ENCODE measurements at regions not wholly inside any gene's neighbourhood (a gene's known extent, or its start where the extent isn't known, plus 50 kb on each side); places are given as distances from the start of the nearest gene placed in this dataset.

DNA sequence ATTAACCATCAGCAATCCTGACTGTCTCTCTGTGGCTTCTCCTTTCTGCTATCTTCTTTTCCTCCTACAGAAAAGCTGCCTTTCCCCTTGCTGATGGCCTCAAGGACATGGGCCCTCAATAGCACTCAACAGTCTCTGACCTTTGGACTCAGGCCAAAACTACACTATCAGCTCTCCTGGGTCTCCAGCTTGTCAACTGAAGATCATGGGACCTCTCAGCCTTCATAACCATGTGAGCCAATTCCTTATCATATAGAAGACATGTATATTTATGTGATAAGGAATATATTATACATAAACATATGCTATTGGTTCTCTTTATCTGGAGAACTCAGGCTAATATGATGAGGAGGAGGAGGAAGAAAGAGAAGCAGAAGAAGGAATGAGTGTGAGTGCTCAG, 91.8 kb upstream of the GJB5 start (continued):
- TF ChIP-seq ZNF79 (CRISPR knock-in tag; IDR thresholded peaks at IDR 0.05; ENCODE audit: low read depth), result peak; percentile 35; the same call in 1 of the 2 replicates
- peak; percentile 34; the same call in 1 of the 2 replicates for TF ChIP-seq FOXM1 (IDR thresholded peaks at IDR 0.05; ENCODE audit: low read depth)
- no peak for TF ChIP-seq FOXM1 (CRISPR knock-in tag; IDR thresholded peaks at IDR 0.05; ENCODE audit: low read depth)
- no peak for TF ChIP-seq NFE2L1 (tag; IDR thresholded peaks at IDR 0.05; ENCODE audit: borderline replicate concordance, low read depth)
- TF ChIP-seq ZFP1 (CRISPR knock-in tag; IDR thresholded peaks at IDR 0.05), result no peak
- TF ChIP-seq KLF16 (IDR thresholded peaks at IDR 0.05), result peak; percentile 64; the same call in 1 of the 2 replicates
- peak; percentile 77 for TF ChIP-seq CBFA2T2 (conservative IDR thresholded peaks at IDR 0.05)
- TF ChIP-seq PML (IDR thresholded peaks at IDR 0.05; ENCODE audit: low read length), result peak; percentile 38; the same call in 1 of the 2 replicates
- 0 out of 4 replicates have a peak, but pooled peaks of 1 of the 2 experiments have one; percentile 8 for TF ChIP-seq RCOR1 (IDR thresholded peaks at IDR 0.05; ENCODE audit: borderline replicate concordance in 1 of 2, low read depth in 2 of 2, low read length in 2 of 2)
- no peak for TF ChIP-seq POLR3G (IDR thresholded peaks at IDR 0.05; ENCODE audit: extremely low read depth, insufficient read length, insufficient replicate concordance)
- TF ChIP-seq, protein P1, sequence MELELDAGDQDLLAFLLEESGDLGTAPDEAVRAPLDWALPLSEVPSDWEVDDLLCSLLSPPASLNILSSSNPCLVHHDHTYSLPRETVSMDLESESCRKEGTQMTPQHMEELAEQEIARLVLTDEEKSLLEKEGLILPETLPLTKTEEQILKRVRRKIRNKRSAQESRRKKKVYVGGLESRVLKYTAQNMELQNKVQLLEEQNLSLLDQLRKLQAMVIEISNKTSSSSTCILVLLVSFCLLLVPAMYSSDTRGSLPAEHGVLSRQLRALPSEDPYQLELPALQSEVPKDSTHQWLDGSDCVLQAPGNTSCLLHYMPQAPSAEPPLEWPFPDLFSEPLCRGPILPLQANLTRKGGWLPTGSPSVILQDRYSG (tag; conservative IDR thresholded peaks at IDR 0.05; ENCODE audit: low read depth), result no peak
- TF ChIP-seq, protein P2, sequence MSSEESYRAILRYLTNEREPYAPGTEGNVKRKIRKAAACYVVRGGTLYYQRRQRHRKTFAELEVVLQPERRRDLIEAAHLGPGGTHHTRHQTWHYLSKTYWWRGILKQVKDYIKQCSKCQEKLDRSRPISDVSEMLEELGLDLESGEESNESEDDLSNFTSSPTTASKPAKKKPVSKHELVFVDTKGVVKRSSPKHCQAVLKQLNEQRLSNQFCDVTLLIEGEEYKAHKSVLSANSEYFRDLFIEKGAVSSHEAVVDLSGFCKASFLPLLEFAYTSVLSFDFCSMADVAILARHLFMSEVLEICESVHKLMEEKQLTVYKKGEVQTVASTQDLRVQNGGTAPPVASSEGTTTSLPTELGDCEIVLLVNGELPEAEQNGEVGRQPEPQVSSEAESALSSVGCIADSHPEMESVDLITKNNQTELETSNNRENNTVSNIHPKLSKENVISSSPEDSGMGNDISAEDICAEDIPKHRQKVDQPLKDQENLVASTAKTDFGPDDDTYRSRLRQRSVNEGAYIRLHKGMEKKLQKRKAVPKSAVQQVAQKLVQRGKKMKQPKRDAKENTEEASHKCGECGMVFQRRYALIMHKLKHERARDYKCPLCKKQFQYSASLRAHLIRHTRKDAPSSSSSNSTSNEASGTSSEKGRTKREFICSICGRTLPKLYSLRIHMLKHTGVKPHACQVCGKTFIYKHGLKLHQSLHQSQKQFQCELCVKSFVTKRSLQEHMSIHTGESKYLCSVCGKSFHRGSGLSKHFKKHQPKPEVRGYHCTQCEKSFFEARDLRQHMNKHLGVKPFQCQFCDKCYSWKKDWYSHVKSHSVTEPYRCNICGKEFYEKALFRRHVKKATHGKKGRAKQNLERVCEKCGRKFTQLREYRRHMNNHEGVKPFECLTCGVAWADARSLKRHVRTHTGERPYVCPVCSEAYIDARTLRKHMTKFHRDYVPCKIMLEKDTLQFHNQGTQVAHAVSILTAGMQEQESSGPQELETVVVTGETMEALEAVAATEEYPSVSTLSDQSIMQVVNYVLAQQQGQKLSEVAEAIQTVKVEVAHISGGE (CRISPR knock-in tag; IDR thresholded peaks at IDR 0.05), result peak in 1 of 3 experiments; percentile 47; a peak in 1 of 6 replicates
- TF ChIP-seq ETV6 (IDR thresholded peaks at IDR 0.05; ENCODE audit: borderline replicate concordance in 1 of 2, low read depth in 2 of 2, low read length in 1 of 2), result no peak
- TF ChIP-seq ETV6 (CRISPR knock-in tag; IDR thresholded peaks at IDR 0.05; ENCODE audit: borderline replicate concordance), result no peak
- TF ChIP-seq LCOR (CRISPR knock-in tag; IDR thresholded peaks at IDR 0.05), result no peak
- TF ChIP-seq, protein P3, sequence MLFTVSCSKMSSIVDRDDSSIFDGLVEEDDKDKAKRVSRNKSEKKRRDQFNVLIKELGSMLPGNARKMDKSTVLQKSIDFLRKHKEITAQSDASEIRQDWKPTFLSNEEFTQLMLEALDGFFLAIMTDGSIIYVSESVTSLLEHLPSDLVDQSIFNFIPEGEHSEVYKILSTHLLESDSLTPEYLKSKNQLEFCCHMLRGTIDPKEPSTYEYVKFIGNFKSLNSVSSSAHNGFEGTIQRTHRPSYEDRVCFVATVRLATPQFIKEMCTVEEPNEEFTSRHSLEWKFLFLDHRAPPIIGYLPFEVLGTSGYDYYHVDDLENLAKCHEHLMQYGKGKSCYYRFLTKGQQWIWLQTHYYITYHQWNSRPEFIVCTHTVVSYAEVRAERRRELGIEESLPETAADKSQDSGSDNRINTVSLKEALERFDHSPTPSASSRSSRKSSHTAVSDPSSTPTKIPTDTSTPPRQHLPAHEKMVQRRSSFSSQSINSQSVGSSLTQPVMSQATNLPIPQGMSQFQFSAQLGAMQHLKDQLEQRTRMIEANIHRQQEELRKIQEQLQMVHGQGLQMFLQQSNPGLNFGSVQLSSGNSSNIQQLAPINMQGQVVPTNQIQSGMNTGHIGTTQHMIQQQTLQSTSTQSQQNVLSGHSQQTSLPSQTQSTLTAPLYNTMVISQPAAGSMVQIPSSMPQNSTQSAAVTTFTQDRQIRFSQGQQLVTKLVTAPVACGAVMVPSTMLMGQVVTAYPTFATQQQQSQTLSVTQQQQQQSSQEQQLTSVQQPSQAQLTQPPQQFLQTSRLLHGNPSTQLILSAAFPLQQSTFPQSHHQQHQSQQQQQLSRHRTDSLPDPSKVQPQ (CRISPR knock-in tag; IDR thresholded peaks at IDR 0.05; ENCODE audit: borderline replicate concordance), result 0 out of 2 replicates have a peak, but pooled peaks have one; percentile 51
- no peak for TF ChIP-seq NR2F6 (CRISPR knock-in tag; IDR thresholded peaks at IDR 0.05)
- TF ChIP-seq MEF2A (IDR thresholded peaks at IDR 0.05; ENCODE audit: control insufficient read depth, low read depth, low read length), result no peak
- no peak for TF ChIP-seq MCM3 (IDR thresholded peaks at IDR 0.05)
- no peak for TF ChIP-seq NCOA6 (IDR thresholded peaks at IDR 0.05)
- no peak for TF ChIP-seq CXXC5 (CRISPR knock-in tag; IDR thresholded peaks at IDR 0.05)
- TF ChIP-seq ELF1 (tag; IDR thresholded peaks at IDR 0.05), result no peak
- TF ChIP-seq NCOA2 (IDR thresholded peaks at IDR 0.05; ENCODE audit: partially characterized antibody in 2 of 2), result no peak
- TF ChIP-seq SMARCA4 (IDR thresholded peaks at IDR 0.05), result peak; percentile 53; the same call in 1 of the 2 replicates

Data from K562 (cell line).